Esophagus squamous epithelium (tissue), 5 donors: ENCODE measurements at regions not wholly inside any gene's neighbourhood (a gene's known extent, or its start where the extent isn't known, plus 50 kb on each side); places are given as distances from the start of the nearest gene placed in this dataset.

Experiments used
- DNase-seq: peaks from one replicate; lab custom pipeline; 2025; lab: John Stamatoyannopoulos, UW
- H3K27ac ChIP-seq, 4 donors: fragments of 200-600 bp; sonication (generic); one replicate each; pipeline ENCODE4 v1.5.1; 2016 to 2019; ENCODE audit warnings: mild to moderate bottlenecking in 1 of 4
- H3K27me3 ChIP-seq, 4 donors: fragments of 200-600 bp; sonication (generic); 1 replicate in 3 of 4; 2 replicates in 1 of 4; pipeline versions ENCODE4 v1.5.1 to v1.6.0; 2017 to 2021; ENCODE audit warnings: antibody characterized with exemption in 1 of 4
- H3K36me3 ChIP-seq, 3 donors: fragments of 200-600 bp; sonication (generic); one replicate each; pipeline ENCODE4 v1.5.1; 2016 to 2019
- H3K4me1 ChIP-seq, 3 donors: fragments of 200-600 bp; sonication (generic); one replicate each; pipeline ENCODE4 v1.5.1; 2017 to 2019
- H3K4me3 ChIP-seq, 4 donors: fragments of 200-600 bp; sonication (generic); 1 replicate in 3 of 4; 2 replicates in 1 of 4; pipeline ENCODE4 v1.5.1; 2016 to 2019; ENCODE audit warnings: mild to moderate bottlenecking in 2 of 4, moderate library complexity in 1 of 4
- H3K9me3 ChIP-seq, 3 donors: fragments of 200-600 bp; sonication (generic); one replicate each; pipeline ENCODE4 v1.5.1; 2016 to 2019
- CTCF ChIP-seq, 6 experiments: fragments of 450-650 bp in 4 of 6; fragments of 200-600 bp in 2 of 6; sonication (generic) in 2 of 6; IDR thresholded peaks; one replicate each; pipeline ENCODE4 v1.5.1; 2016 to 2019; ENCODE audit warnings: antibody characterized with exemption in 6 of 6, mild to moderate bottlenecking in 4 of 6, moderate library complexity in 4 of 6
- POLR2A ChIP-seq, 4 donors: fragments of 450-650 bp; IDR thresholded peaks; one replicate each; pipeline ENCODE4 v1.6.1; 2017; ENCODE audit warnings: antibody characterized with exemption in 4 of 4, mild to moderate bottlenecking in 4 of 4, moderate library complexity in 3 of 4
- WGBS, 2 donors: methylation state at CpG; one replicate each; pipeline ENCODE4 v1.1.5; 2018; 5-methylcytosine and 5-hydroxymethylcytosine counted together
- intact Hi-C: fragments of 100-400 bp; cut with DNase I; formaldehyde crosslinking; loops from one replicate; pipeline ENCODE4 v1.15.0; 2022
- donor health status: DM: yes; HTN: yes; CAD: no.

GRCh38 chr5:9922719-9923118 is 292.6 kb upstream of the TAS2R1 start:
- no peak for DNase-seq
- Histone ChIP-seq H3K36me3 (no peaks in the 10 kb centered on the region), H3K4me3 (no peak overlapping the region), H3K27me3 (no peaks in the 10 kb centered on the region), H3K27ac (no peak overlapping the region), H3K9me3 (peaks cover 0 to 14% (median 4%) of the 10 kb centered on the region in 3 donors), H3K4me1 (peaks cover 0 to 26% (median 4%) of the 10 kb centered on the region in 3 donors)
- TF ChIP-seq POLR2A (IDR thresholded peaks at IDR 0.05) (no peak), CTCF (IDR thresholded peaks at IDR 0.05) (peak in 1 of 6 experiments; percentile 27)
- intact Hi-C loops, result no loop called here

- Histone ChIP-seq H3K27ac (no peak overlapping the region), H3K27me3 (no peaks in the 10 kb centered on the region), H3K4me3 (no peak overlapping the region), H3K9me3 (peaks cover 0 to 14% (median 4%) of the 10 kb centered on the region in 3 donors), H3K4me1 (peaks cover 0 to 15% (median 0%) of the 10 kb centered on the region in 3 donors), H3K36me3 (no peaks in the 10 kb centered on the region)
- TF ChIP-seq POLR2A (IDR thresholded peaks at IDR 0.05) (no peak), CTCF (IDR thresholded peaks at IDR 0.05) (no peak)
- no peak for DNase-seq
- intact Hi-C loops, result no loop called here
- 78 to 79% methylated on average over 6 to 8 of the region's 8 CpGs for WGBS, 2 donors
Measured at GRCh38 chr5:9920697-9921096, 290.5 kb upstream of the TAS2R1 start.

GRCh38 chr5:9919306-9920030 is 289.3 kb upstream of the TAS2R1 start:
- TF ChIP-seq CTCF (IDR thresholded peaks at IDR 0.05) (no peak), POLR2A (IDR thresholded peaks at IDR 0.05) (no peak)
- H3K27ac ChIP-seq, result no peak overlapping the region
- no peaks in the 10 kb centered on the region for H3K36me3 ChIP-seq
- 64 to 68% methylated on average over 11 of the region's 11 CpGs for WGBS, 2 donors
- intact Hi-C loops, result no loop called here
- no peaks in the 10 kb centered on the region for H3K27me3 ChIP-seq
- peaks cover 0 to 5% (median 0%) of the 10 kb centered on the region in 3 donors for H3K4me1 ChIP-seq
- no peak overlapping the region for H3K4me3 ChIP-seq
- peaks cover 0 to 14% (median 4%) of the 10 kb centered on the region in 3 donors for H3K9me3 ChIP-seq
- DNase-seq, result no peak

GRCh38 chr5:9905661-9906060 is 275.5 kb upstream of the TAS2R1 start:
- H3K4me1 ChIP-seq, result no peaks in the 10 kb centered on the region
- no peaks in the 10 kb centered on the region for H3K27me3 ChIP-seq
- 10 to 20% methylated on average over 1 of the region's 1 CpG for WGBS, 2 donors

More at GRCh38 chr5:9905661-9906060, 275.5 kb upstream of the TAS2R1 start:
- DNase-seq, result no peak
- TF ChIP-seq CTCF (IDR thresholded peaks at IDR 0.05) (no peak), POLR2A (IDR thresholded peaks at IDR 0.05) (no peak)
- no peaks in the 10 kb centered on the region for H3K9me3 ChIP-seq
- no peak overlapping the region for H3K4me3 ChIP-seq
- no peak overlapping the region for H3K27ac ChIP-seq
- H3K36me3 ChIP-seq, result no peaks in the 10 kb centered on the region
- intact Hi-C loops, result no loop called here
